GM23338 (cell line): ENCODE measurements at regions not wholly inside any gene's neighbourhood (a gene's known extent, or its start where the extent isn't known, plus 50 kb on each side); places are given as distances from the start of the nearest gene placed in this dataset.
A peak's percentile ranks its signal among the peaks of the same experiment; 100 is the strongest.

Experiments
- ATAC-seq: fragments of 200-7000 bp; cut with Tn5 transposase; 3 replicates; pipeline ENCODE4 v1.9.1; 2020
- DNase-seq: peaks from one replicate; pipeline ENCODE4 v3.0.0-alpha.2; 2015; ENCODE audit warnings: low spot score
- H2AFZ ChIP-seq: fragments of 200-600 bp; sonication (generic); 2 replicates; pipeline ENCODE4 v1.8.0; 2016; ENCODE audit warnings: antibody characterized with exemption, mild to moderate bottlenecking, moderate library complexity
- H3F3A ChIP-seq: fragments of 200-600 bp; sonication (generic); replicated peaks from 2 replicates; pipeline ENCODE4 v1.8.0; 2017; ENCODE audit warnings: antibody characterized with exemption, mixed run types, low read depth
- H3K27ac ChIP-seq: fragments of 200-600 bp; sonication (generic); 2 replicates; pipeline ENCODE4 v1.6.1; 2016; ENCODE audit warnings: low read depth
- H3K27me3 ChIP-seq: fragments of 200-600 bp; sonication (generic); 2 replicates; pipeline ENCODE4 v1.8.0; 2016; ENCODE audit warnings: mild to moderate bottlenecking, mixed run types, moderate library complexity; ENCODE audit not compliant: insufficient read depth
- H3K36me3 ChIP-seq: fragments of 200-600 bp; sonication (generic); 2 replicates; pipeline ENCODE4 v1.8.0; 2016; ENCODE audit warnings: mild to moderate bottlenecking; ENCODE audit not compliant: insufficient read depth
- H3K4me1 ChIP-seq: fragments of 200-600 bp; sonication (generic); 2 replicates; pipeline ENCODE4 v1.8.0; 2016; ENCODE audit warnings: mild to moderate bottlenecking, moderate library complexity; ENCODE audit not compliant: insufficient read depth
- H3K4me2 ChIP-seq: fragments of 200-600 bp; sonication (generic); 2 replicates; pipeline ENCODE4 v1.7.1; 2017; ENCODE audit warnings: mixed run types
- H3K4me3 ChIP-seq: fragments of 200-600 bp; sonication (generic); 2 replicates; pipeline ENCODE4 v1.6.1; 2016; ENCODE audit warnings: mixed run types
- H3K79me2 ChIP-seq: fragments of 200-600 bp; sonication (generic); replicated peaks from 2 replicates; pipeline ENCODE4 v1.8.0; 2017; ENCODE audit warnings: mild to moderate bottlenecking; ENCODE audit not compliant: insufficient read depth
- H3K9me2 ChIP-seq: fragments of 200-600 bp; sonication (generic); 2 replicates; pipeline ENCODE4 v1.8.0; 2017; ENCODE audit not compliant: insufficient read depth
- H4K20me1 ChIP-seq: fragments of 200-600 bp; sonication (generic); replicated peaks from 2 replicates; pipeline ENCODE4 v1.8.0; 2017; ENCODE audit warnings: mild to moderate bottlenecking; ENCODE audit not compliant: insufficient read depth
- H3K27ac Mint-ChIP-seq: 2 replicates; pipeline ENCODE4 v1.8.0; 2020; ENCODE audit warnings: inconsistent platforms, mild to moderate bottlenecking, moderate library complexity, mixed read lengths
- H3K27me3 Mint-ChIP-seq: 3 replicates; pipeline ENCODE4 v1.8.0; 2022; ENCODE audit warnings: low read depth, mild to moderate bottlenecking, moderate library complexity, mixed read lengths, inconsistent platforms; ENCODE audit not compliant: insufficient read depth, poor library complexity
- H3K36me3 Mint-ChIP-seq: 3 replicates; pipeline ENCODE4 v1.8.0; 2021; ENCODE audit warnings: low read depth, mild to moderate bottlenecking, inconsistent platforms, moderate library complexity, mixed read lengths
- H3K4me1 Mint-ChIP-seq: 3 replicates; pipeline ENCODE4 v1.8.0; 2020; ENCODE audit warnings: mild to moderate bottlenecking, inconsistent platforms, mixed read lengths
- H3K4me3 Mint-ChIP-seq: 3 replicates; pipeline ENCODE4 v1.8.0; 2021; ENCODE audit warnings: moderate library complexity, mild to moderate bottlenecking, inconsistent platforms, mixed read lengths
- H3K9me3 Mint-ChIP-seq: 3 replicates; pipeline ENCODE4 v1.8.0; 2020; ENCODE audit warnings: moderate library complexity, mild to moderate bottlenecking, inconsistent platforms, mixed read lengths
- EZH2 ChIP-seq: fragments of 200-600 bp; sonication (generic); IDR thresholded peaks from one replicate; pipeline ENCODE4 v1.8.0; 2017; ENCODE audit warnings: antibody characterized with exemption, mild to moderate bottlenecking, low read depth; ENCODE audit not compliant: unreplicated experiment
- EZH2phosphoT487 ChIP-seq: fragments of 200-600 bp; sonication (generic); IDR thresholded peaks from one replicate; pipeline ENCODE4 v1.8.1; 2018; ENCODE audit warnings: antibody characterized with exemption; ENCODE audit not compliant: unreplicated experiment
- NANOG ChIP-seq: IDR thresholded peaks from 2 replicates; pipeline ENCODE4 v1.6.1; 2016; ENCODE audit warnings: antibody characterized with exemption, borderline replicate concordance
- ZNF114 ChIP-seq: fragments of 250-450 bp; sonication (Bioruptor Pico); IDR thresholded peaks from 2 replicates; pipeline ENCODE4 v1.5.0; 2020; ENCODE audit warnings: mild to moderate bottlenecking, moderate library complexity
- TF ChIP-seq, protein P1 (sequence below): fragments of 250-450 bp; sonication (Bioruptor Pico); IDR thresholded peaks from 2 replicates; pipeline ENCODE4 v1.5.0; 2020; ENCODE audit warnings: mild to moderate bottlenecking, moderate library complexity
- TF ChIP-seq, protein P2 (sequence below): IDR thresholded peaks from 2 replicates; pipeline ENCODE4 v1.6.1; 2016; ENCODE audit warnings: antibody characterized with exemption

- H3K9me3 Mint-ChIP-seq, result peaks cover 18% of the 10 kb centered on the region
- peaks cover 27% of the 10 kb centered on the region for H3K4me1 Mint-ChIP-seq
- peaks cover 8% of the 10 kb centered on the region for H3K27me3 Mint-ChIP-seq
These were observed 71.9 kb upstream of the GSE1 start for GRCh38 chr16:85541181-85541580.

GRCh38 chr16:85541619-85541979 is 71.5 kb upstream of the GSE1 start:
- no peaks in the 10 kb centered on the region for H4K20me1 ChIP-seq
- H3K4me3 ChIP-seq, result no peak overlapping the region
- Mint-ChIP-seq H3K4me3 (no peak overlapping the region; the same call in 2 of the 3 replicates), H3K4me1 (peaks cover 27% of the 10 kb centered on the region), H3K36me3 (peaks cover 8% of the 10 kb centered on the region), H3K27ac (peak overlapping the region; percentile 67), H3K27me3 (peaks cover 9% of the 10 kb centered on the region), H3K9me3 (peaks cover 18% of the 10 kb centered on the region)
- H3K36me3 ChIP-seq, result no peaks in the 10 kb centered on the region
- H3F3A ChIP-seq, result no peaks in the 10 kb centered on the region
- no peaks in the 10 kb centered on the region for H3K27me3 ChIP-seq
- no peak overlapping the region for H3K27ac ChIP-seq
- H3K9me2 ChIP-seq, result no peaks in the 10 kb centered on the region
- ATAC-seq (no peak), DNase-seq (no peak)
- no peak overlapping the region for H2AFZ ChIP-seq
- no peaks in the 10 kb centered on the region; the same call in 1 of the 2 replicates for H3K4me1 ChIP-seq
- H3K4me2 ChIP-seq, result no peak overlapping the region
- no peak for TF ChIP-seq ZNF114 (CRISPR knock-in tag)
- TF ChIP-seq, protein P1, sequence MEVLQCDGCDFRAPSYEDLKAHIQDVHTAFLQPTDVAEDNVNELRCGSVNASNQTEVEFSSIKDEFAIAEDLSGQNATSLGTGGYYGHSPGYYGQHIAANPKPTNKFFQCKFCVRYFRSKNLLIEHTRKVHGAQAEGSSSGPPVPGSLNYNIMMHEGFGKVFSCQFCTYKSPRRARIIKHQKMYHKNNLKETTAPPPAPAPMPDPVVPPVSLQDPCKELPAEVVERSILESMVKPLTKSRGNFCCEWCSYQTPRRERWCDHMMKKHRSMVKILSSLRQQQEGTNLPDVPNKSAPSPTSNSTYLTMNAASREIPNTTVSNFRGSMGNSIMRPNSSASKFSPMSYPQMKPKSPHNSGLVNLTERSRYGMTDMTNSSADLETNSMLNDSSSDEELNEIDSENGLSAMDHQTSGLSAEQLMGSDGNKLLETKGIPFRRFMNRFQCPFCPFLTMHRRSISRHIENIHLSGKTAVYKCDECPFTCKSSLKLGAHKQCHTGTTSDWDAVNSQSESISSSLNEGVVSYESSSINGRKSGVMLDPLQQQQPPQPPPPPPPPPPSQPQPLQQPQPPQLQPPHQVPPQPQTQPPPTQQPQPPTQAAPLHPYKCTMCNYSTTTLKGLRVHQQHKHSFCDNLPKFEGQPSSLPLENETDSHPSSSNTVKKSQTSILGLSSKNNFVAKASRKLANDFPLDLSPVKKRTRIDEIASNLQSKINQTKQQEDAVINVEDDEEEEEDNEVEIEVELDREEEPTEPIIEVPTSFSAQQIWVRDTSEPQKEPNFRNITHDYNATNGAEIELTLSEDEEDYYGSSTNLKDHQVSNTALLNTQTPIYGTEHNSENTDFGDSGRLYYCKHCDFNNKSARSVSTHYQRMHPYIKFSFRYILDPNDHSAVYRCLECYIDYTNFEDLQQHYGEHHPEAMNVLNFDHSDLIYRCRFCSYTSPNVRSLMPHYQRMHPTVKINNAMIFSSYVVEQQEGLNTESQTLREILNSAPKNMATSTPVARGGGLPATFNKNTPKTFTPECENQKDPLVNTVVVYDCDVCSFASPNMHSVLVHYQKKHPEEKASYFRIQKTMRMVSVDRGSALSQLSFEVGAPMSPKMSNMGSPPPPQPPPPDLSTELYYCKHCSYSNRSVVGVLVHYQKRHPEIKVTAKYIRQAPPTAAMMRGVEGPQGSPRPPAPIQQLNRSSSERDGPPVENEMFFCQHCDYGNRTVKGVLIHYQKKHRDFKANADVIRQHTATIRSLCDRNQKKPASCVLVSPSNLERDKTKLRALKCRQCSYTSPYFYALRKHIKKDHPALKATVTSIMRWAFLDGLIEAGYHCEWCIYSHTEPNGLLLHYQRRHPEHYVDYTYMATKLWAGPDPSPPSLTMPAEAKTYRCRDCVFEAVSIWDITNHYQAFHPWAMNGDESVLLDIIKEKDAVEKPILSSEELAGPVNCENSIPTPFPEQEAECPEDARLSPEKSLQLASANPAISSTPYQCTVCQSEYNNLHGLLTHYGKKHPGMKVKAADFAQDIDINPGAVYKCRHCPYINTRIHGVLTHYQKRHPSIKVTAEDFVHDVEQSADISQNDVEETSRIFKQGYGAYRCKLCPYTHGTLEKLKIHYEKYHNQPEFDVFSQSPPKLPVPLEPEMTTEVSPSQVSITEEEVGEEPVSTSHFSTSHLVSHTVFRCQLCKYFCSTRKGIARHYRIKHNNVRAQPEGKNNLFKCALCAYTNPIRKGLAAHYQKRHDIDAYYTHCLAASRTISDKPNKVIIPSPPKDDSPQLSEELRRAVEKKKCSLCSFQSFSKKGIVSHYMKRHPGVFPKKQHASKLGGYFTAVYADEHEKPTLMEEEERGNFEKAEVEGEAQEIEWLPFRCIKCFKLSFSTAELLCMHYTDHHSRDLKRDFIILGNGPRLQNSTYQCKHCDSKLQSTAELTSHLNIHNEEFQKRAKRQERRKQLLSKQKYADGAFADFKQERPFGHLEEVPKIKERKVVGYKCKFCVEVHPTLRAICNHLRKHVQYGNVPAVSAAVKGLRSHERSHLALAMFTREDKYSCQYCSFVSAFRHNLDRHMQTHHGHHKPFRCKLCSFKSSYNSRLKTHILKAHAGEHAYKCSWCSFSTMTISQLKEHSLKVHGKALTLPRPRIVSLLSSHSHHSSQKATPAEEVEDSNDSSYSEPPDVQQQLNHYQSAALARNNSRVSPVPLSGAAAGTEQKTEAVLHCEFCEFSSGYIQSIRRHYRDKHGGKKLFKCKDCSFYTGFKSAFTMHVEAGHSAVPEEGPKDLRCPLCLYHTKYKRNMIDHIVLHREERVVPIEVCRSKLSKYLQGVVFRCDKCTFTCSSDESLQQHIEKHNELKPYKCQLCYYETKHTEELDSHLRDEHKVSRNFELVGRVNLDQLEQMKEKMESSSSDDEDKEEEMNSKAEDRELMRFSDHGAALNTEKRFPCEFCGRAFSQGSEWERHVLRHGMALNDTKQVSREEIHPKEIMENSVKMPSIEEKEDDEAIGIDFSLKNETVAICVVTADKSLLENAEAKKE (CRISPR knock-in tag), result no peak
- TF ChIP-seq NANOG, result no peak
- TF ChIP-seq, protein P2, sequence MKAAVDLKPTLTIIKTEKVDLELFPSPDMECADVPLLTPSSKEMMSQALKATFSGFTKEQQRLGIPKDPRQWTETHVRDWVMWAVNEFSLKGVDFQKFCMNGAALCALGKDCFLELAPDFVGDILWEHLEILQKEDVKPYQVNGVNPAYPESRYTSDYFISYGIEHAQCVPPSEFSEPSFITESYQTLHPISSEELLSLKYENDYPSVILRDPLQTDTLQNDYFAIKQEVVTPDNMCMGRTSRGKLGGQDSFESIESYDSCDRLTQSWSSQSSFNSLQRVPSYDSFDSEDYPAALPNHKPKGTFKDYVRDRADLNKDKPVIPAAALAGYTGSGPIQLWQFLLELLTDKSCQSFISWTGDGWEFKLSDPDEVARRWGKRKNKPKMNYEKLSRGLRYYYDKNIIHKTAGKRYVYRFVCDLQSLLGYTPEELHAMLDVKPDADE, result no peak
- H3K79me2 ChIP-seq, result no peaks in the 10 kb centered on the region

More at GRCh38 chr16:85541181-85541580, 71.9 kb upstream of the GSE1 start:
- no peaks in the 10 kb centered on the region for H3K79me2 ChIP-seq
- ATAC-seq (no peak), DNase-seq (no peak)
- no peak overlapping the region for H2AFZ ChIP-seq
- no peaks in the 10 kb centered on the region for H3K36me3 ChIP-seq
- H3K27ac Mint-ChIP-seq, result 0 out of 2 replicates have a peak overlapping the region, but pooled peaks have one; percentile 67
- H3K9me2 ChIP-seq, result no peaks in the 10 kb centered on the region
- H3K4me3 Mint-ChIP-seq, result no peak overlapping the region
- no peak overlapping the region for H3K27ac ChIP-seq
- H3K27me3 ChIP-seq, result no peaks in the 10 kb centered on the region
- H3F3A ChIP-seq, result no peaks in the 10 kb centered on the region
- no peaks in the 10 kb centered on the region for H4K20me1 ChIP-seq
- H3K4me1 ChIP-seq, result no peaks in the 10 kb centered on the region; the same call in 1 of the 2 replicates
- H3K4me2 ChIP-seq, result no peak overlapping the region
- H3K4me3 ChIP-seq, result no peak overlapping the region
- no peak for TF ChIP-seq EZH2
- no peak for TF ChIP-seq EZH2phosphoT487
- TF ChIP-seq, protein P2, result no peak
- H3K36me3 Mint-ChIP-seq, result peaks cover 8% of the 10 kb centered on the region
